ENCODE measurements at regions not wholly inside any gene's neighbourhood (a gene's known extent, or its start where the extent isn't known, plus 50 kb on each side); places are given as distances from the start of the nearest gene placed in this dataset.

DNA sequence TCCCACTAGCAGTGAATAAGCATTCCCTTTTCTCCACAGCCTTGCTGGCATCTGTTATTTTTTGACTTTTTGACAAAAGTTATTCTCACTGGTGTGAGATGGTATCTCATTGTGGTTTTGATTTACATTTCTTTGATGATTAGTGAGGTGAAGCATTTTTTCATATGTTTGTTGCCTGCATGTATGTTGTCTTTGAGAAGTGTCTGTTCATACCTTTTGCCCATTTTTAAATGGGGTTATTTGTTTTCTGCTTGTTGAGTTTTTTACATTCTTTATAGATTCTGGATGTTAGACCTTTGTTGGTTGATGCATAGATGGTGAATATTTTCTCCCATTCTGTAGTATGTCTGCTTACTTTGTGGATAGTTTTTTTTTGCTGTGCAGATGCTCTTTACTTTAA lies 171.7 kb downstream of the SREK1 start:
- H3K4me2 ChIP-seq (ENCODE audit: low read length), result no peak overlapping the region
- no peak overlapping the region for H3K27ac ChIP-seq (ENCODE audit: low read depth, low read length)
- H3K4me3 ChIP-seq (ENCODE audit: low read length), result no peak overlapping the region
- H3K79me2 ChIP-seq (ENCODE audit: control insufficient read depth, low read length), result no peaks in the 10 kb centered on the region
- TF ChIP-seq EZH2phosphoT487 (IDR thresholded peaks at IDR 0.05; ENCODE audit: borderline replicate concordance, low read length), result no peak
- TF ChIP-seq, protein P1, sequence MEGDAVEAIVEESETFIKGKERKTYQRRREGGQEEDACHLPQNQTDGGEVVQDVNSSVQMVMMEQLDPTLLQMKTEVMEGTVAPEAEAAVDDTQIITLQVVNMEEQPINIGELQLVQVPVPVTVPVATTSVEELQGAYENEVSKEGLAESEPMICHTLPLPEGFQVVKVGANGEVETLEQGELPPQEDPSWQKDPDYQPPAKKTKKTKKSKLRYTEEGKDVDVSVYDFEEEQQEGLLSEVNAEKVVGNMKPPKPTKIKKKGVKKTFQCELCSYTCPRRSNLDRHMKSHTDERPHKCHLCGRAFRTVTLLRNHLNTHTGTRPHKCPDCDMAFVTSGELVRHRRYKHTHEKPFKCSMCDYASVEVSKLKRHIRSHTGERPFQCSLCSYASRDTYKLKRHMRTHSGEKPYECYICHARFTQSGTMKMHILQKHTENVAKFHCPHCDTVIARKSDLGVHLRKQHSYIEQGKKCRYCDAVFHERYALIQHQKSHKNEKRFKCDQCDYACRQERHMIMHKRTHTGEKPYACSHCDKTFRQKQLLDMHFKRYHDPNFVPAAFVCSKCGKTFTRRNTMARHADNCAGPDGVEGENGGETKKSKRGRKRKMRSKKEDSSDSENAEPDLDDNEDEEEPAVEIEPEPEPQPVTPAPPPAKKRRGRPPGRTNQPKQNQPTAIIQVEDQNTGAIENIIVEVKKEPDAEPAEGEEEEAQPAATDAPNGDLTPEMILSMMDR (IDR thresholded peaks at IDR 0.05; ENCODE audit: low read depth, low read length, poor library complexity, severe bottlenecking), result no peak
- H3K36me3 ChIP-seq (ENCODE audit: control insufficient read depth, low read length), result no peaks in the 10 kb centered on the region
- H3K9me3 ChIP-seq (ENCODE audit: control insufficient read depth, insufficient read depth, low read length), result no peaks in the 10 kb centered on the region; the same call in 1 of the 2 replicates
- no peaks in the 10 kb centered on the region for H4K20me1 ChIP-seq (ENCODE audit: control insufficient read depth, insufficient read depth, low read depth, low read length)
- H3K9me2 ChIP-seq (replicated peaks; ENCODE audit: control insufficient read depth, low read length), result no peaks in the 10 kb centered on the region
- no peaks in the 10 kb centered on the region for H3K27me3 ChIP-seq (ENCODE audit: control insufficient read depth, low read length)
- H3K4me1 ChIP-seq (ENCODE audit: control insufficient read depth, low read length), result no peaks in the 10 kb centered on the region
- no peaks in the 10 kb centered on the region for H3F3A ChIP-seq (ENCODE audit: control insufficient read depth, insufficient read depth)

DNA sequence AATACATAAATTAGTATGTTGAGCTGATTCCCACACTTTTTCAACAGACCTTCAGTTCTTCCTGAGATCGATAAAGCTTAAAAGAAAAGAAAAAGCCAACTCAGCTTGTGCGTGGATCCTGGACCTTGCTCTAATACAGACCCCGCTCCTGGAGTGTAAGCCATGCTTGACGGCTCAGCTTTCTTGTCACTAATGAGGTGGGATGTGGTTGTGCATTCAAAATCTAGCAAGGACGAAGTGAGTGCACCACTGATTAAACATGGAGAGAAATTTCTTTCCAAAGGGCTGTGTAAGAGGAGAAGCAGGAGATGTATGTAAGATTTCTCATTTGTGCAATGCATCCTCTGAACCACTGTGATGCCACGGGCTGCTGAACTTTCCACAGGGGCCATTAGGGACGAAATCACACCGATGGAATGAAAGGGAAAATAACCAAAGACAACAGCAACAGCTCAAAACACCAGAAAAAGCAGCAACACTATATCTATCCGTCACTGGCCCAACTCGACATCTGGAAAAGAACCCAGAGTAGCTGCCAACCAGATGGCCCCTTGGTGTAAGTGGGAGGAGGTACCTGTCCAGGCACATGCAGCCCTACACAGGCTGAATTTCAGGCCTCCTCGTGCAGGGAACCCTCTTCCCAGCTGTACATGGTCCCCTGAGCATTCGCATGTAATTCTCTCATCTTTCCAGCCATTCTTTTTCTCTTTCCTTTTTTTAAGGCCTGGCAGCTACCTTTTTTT lies 178.9 kb downstream of the SREK1 start:
- Histone ChIP-seq H3K27ac (ENCODE audit: low read depth, low read length) (no peak overlapping the region), H3K27me3 (ENCODE audit: control insufficient read depth, low read length) (no peaks in the 10 kb centered on the region), H3K36me3 (ENCODE audit: control insufficient read depth, low read length) (no peaks in the 10 kb centered on the region), H3K4me3 (ENCODE audit: low read length) (no peak overlapping the region), H3K9me2 (replicated peaks; ENCODE audit: control insufficient read depth, low read length) (no peaks in the 10 kb centered on the region), H3K4me1 (ENCODE audit: control insufficient read depth, low read length) (no peaks in the 10 kb centered on the region), H3F3A (ENCODE audit: control insufficient read depth, insufficient read depth) (no peaks in the 10 kb centered on the region), H3K79me2 (ENCODE audit: control insufficient read depth, low read length) (no peaks in the 10 kb centered on the region), H3K4me2 (ENCODE audit: low read length) (no peak overlapping the region), H4K20me1 (ENCODE audit: control insufficient read depth, insufficient read depth, low read depth, low read length) (no peaks in the 10 kb centered on the region), H3K9me3 (ENCODE audit: control insufficient read depth, insufficient read depth, low read length) (no peaks in the 10 kb centered on the region)
- no peak for TF ChIP-seq EZH2phosphoT487 (IDR thresholded peaks at IDR 0.05; ENCODE audit: borderline replicate concordance, low read length)
- TF ChIP-seq, protein P1 (IDR thresholded peaks at IDR 0.05; ENCODE audit: low read depth, low read length, poor library complexity, severe bottlenecking), result no peak

DNA sequence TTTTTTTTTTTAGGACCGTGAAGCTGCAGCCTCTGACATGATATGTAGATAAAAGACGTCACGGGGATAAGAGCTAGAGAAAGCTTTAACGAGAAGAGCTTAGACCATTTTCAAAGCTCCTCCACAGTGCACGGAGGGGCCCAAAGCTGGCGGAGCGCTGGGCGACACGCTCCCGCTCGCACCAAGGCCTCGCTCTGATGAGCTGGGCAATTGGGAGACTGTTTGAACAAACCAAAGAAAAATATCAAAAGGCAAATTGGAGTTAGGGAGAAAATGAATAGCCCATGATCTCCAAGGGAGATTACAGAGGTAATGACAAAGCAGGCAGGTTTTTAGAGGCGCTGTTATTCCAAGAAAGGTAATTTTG lies 179.4 kb downstream of the SREK1 start:
- Histone ChIP-seq H3F3A (ENCODE audit: control insufficient read depth, insufficient read depth) (no peaks in the 10 kb centered on the region), H3K27ac (ENCODE audit: low read depth, low read length) (no peak overlapping the region), H3K79me2 (ENCODE audit: control insufficient read depth, low read length) (no peaks in the 10 kb centered on the region), H3K4me1 (ENCODE audit: control insufficient read depth, low read length) (no peaks in the 10 kb centered on the region), H3K36me3 (ENCODE audit: control insufficient read depth, low read length) (no peaks in the 10 kb centered on the region), H3K9me2 (replicated peaks; ENCODE audit: control insufficient read depth, low read length) (no peaks in the 10 kb centered on the region), H3K4me2 (ENCODE audit: low read length) (no peak overlapping the region), H3K4me3 (ENCODE audit: low read length) (no peak overlapping the region), H3K9me3 (ENCODE audit: control insufficient read depth, insufficient read depth, low read length) (no peaks in the 10 kb centered on the region), H4K20me1 (ENCODE audit: control insufficient read depth, insufficient read depth, low read depth, low read length) (no peaks in the 10 kb centered on the region), H3K27me3 (ENCODE audit: control insufficient read depth, low read length) (no peaks in the 10 kb centered on the region)
- no peak for TF ChIP-seq EZH2phosphoT487 (IDR thresholded peaks at IDR 0.05; ENCODE audit: borderline replicate concordance, low read length)
- TF ChIP-seq, protein P1 (IDR thresholded peaks at IDR 0.05; ENCODE audit: low read depth, low read length, poor library complexity, severe bottlenecking), result no peak

All from DOHH2 (cell line).